ENCODE measurements at regions not wholly inside any gene's neighbourhood (a gene's known extent, or its start where the extent isn't known, plus 50 kb on each side); places are given as distances from the start of the nearest gene placed in this dataset.
"Not testable (repeated sequence)": the region's sequence is repeated elsewhere in the genome, so short reads cannot be mapped to it uniquely, and the experiment has no call there.

DNA sequence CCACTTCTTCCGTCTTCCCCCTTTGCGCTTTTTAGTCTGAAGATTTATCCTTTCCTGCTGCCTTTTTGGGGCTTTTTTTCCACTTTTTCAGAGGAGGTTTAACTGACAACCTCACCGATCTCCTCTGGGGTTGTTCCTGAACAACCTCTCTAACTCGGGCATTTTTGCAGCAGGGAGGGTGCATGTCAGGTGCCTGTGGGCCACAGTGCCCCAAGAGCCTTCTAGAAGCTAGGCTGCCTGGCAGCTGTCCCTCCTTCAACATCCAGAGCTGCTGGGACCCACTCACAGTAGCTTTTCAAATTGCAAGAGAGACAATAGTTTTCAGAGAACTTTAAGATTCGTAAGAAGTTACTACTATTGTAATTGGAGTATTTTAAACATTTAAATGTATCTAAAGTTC, 1112.4 kb upstream of the CNTN5 start:
- no peak for DNase-seq

DNA sequence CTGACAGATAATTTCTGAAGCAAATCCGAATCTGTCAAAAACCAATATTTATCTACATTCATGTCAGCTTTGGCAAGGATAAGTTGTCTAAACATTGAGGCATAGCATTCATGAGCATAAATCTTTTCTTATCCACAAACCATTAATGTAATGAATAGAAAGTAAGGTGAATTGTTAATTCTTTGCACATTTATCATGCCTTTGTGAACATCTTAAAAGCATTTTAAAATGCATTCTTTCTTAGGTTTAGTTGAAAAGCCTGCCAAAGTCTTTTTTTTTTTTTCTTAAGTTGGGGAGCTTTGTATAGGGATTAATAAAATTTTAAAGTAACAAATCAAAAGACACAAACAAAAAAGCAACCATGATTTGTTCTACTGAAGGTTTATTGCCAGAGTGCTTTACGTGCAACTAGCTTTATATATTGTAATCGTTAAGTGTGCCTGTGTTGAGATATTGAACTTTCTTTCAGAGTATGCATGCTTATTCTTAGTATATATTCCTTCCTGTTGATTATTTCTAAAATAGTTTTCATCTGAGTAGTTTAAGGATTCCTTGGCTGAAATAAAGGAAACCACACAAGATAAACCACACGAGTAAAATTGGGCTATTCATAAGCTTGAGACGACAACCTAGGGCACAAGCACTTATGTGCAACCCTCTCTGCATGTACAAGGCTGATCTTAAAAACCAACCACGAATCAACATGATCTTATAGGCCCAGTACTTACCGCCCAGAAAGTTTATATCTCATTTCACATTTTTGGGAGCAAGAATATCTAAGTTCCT, 1110.9 kb upstream of the CNTN5 start:
- no peak for DNase-seq

DNA sequence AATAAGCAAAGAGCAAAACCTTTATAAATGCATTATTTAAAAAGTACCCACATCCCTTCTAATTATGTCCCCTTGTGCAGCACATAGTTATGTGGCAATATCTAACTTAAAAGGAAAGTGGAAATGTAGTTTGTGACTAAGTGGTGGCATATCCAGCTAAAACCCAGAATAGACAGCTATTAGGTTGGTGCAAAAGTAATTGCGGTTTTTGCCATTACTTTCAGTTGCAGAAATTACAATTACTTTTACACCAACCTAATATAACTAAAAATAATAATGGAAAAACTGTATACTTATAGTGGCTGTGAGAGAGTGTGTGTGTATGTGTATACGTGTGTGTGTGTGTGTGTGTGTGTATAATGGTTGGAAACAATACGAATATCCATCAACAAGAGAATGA, 1108.1 kb upstream of the CNTN5 start:
- no peak for DNase-seq

DNA sequence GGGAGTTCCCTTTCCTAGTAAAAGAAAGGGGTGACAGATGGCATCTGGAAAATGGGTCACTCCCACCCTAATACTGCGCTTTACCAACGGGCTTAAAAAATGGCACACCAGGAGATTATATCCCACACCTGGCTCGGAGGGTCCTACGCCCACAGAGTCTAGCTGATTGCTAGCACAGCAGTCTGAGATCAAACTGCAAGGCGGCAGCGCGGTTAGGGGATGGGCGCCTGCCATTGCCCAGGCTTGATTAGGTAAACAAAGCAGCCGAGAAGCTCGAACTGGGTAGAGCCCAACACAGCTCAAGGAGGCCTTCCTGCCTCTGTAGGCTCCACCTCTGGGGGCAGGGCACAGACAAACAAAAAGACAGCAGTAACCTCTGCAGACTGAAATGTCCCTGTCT, 1097.8 kb upstream of the CNTN5 start:
- DNase-seq: not testable (repeated sequence)

DNA sequence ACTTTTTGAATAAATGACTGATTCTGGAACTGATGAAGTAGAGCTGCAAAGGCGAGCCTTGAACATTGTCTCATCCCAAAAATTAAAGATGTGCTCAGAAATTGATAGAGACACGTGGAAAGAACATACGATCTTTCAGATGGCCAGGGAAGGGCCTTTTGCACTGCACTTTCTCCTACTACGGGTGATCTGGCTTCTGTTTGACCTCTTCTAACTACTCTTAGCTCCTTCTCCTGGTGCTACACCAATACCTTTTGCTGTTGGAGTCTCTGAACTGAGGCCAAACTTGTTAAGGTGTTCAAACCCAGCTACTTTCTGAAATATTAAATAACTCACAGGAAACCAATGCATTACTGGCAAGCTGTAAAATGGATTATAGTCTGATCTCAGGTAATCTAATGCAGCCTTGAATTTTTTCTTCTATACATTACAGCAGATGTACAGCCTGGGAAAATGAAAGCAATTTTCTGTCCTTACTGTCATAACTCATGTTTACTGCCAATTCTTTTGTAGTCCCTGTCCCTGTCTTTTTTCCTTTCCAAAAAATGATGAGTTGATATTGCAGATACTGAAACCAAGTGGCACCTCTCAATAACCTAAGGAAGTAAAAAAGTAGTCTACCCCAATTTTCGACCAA, 1086.1 kb upstream of the CNTN5 start:
- DNase-seq: no peak

DNA sequence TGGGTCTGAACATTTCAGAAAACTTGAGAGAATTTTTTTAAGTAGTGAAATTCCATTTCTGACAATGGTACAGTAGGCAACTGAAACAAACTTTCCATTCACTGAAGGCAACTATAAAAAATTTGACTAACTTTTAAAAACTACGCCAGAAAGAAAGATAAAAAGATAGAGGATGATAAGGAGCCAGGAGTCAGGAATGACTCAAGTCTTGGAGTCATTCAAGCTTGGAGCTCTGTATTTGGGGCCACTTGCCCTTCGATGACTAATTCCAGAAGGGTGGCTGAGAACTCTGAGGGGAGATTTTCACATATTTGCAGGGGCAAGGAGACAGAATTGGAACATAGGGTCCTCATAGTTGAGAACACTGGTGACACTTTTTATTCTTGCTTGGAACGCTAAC, 1083.2 kb upstream of the CNTN5 start:
- DNase-seq: no peak

DNA sequence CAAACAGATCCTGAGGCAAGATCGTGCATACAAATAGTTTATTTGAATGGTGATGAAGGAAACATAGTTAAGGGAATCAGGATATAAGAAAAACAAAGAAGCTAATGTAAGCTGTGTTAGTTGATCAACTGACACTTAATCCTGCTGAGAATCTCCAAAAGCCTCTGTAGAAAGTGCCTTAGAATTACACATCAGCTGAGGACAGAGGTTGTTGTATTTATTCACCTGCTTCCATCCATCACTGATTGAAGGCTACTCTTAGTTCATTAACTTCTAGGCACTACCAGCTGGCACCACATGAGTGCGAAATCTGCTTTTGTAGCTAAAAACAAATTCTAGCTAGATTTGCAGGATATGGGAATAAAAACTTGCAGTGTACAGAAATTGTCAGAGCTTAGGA, 1082.0 kb upstream of the CNTN5 start:
- no peak for DNase-seq

DNA sequence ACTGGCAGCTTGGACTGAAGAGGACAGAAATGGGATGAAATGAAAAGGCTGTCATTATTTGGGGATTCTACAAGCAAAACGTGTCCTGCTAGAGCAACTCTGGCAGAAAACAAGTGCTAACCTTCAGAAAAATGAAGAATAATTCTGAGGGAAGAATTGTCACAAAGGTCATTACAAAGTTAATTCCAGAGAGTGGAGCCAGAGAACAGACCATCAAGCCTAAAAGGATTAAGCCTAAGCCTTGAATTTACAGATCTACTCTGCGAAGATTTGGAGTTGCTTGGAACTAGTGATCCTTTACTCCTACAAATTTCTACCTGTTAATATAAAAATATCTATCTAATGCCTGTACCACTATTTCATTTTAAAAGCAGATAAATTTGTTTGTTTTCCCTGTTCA, 1077.3 kb upstream of the CNTN5 start:
- DNase-seq: no peak

DNA sequence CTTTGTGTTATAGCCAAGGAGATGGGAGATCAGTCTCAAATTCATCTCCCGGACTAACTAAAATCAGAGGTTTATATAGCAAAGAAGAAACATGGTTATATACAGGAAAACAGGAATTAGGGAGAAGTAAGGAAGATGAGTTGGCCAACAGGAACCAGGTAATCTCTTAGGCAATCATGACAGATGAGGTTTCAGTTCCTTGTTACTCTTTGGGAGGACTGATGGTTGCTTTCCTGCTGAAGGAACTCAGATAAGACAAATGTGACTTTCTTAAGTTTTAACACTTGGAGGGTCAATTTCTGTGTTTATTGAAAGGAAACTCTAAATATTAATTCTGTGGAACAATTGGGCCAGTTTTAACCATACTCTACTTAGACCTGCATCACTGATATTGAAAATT, 1072.0 kb upstream of the CNTN5 start:
- DNase-seq: no peak

DNA sequence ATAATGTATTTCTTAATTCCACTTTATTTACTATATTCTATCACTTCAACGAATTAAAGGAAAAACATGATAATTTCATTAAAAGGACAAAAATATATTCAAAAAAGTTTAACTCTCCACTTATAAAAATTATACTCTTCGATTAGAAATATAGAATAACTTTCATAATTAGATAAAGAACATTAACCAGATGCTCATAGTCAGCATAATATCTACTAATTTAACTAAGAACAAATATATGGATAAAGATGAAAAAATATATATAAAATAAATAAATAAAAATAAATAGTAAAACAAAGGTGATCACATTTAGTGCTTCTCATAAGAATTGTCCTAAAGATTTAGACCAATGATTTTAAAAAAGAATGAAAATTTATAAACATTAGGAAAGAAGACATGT, 1065.2 kb upstream of the CNTN5 start:
- DNase-seq: no peak

DNA sequence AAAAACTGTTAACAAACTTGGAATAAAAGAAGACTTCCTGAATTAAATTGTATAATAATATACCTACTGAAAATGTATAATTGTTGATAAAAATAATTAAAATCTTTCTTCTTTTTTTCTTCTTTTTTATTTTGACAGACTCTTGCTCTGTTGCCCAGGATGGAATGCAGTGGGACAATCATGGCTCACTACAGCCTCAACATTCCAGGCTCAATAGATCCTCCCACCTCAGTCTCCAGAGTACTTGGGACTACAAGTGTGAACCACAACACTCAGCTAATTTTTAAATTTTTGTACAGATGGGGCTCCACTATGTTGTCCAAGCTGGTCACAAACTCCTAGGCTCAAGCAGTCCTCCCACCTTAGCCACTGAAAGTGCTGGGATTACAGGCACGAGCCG, 1063.8 kb upstream of the CNTN5 start:
- no peak for DNase-seq

DNA sequence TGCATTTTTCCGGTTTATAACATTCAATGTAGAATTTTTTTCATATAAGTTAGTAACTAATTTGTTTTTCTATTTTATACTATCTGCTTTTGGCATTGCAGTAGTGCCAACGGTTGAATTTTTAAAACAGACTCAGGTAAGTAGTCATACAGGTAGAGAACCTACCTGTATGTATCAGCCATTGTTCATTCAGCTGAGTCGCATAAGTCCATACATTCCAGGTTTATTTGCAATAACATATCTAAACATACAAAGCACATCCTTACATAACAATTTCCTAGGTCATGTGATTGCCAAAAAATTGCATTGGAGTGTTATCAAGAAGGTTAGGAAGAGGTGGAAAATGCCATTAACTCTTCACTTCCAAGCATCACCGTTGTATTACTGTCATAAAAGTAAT, 1059.3 kb upstream of the CNTN5 start:
- DNase-seq: no peak

DNA sequence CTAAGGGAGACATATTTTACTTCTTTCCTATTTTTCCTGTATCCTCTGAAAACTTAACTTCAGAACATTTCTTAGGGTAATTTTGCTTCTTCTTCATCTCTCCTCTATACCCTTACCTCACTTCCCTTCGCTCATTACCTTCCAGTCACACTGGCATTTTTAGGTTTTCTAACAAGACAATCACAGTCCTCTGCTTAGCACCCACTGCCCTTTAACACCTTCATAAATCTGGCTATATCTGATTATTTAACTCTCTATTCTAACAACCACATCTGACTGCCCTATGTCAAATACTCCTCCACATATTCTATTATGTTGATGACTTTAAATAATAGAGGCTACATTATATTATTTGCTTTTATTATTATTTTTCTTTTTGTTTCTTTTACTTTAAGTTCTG, 1058.0 kb upstream of the CNTN5 start:
- DNase-seq: no peak

DNA sequence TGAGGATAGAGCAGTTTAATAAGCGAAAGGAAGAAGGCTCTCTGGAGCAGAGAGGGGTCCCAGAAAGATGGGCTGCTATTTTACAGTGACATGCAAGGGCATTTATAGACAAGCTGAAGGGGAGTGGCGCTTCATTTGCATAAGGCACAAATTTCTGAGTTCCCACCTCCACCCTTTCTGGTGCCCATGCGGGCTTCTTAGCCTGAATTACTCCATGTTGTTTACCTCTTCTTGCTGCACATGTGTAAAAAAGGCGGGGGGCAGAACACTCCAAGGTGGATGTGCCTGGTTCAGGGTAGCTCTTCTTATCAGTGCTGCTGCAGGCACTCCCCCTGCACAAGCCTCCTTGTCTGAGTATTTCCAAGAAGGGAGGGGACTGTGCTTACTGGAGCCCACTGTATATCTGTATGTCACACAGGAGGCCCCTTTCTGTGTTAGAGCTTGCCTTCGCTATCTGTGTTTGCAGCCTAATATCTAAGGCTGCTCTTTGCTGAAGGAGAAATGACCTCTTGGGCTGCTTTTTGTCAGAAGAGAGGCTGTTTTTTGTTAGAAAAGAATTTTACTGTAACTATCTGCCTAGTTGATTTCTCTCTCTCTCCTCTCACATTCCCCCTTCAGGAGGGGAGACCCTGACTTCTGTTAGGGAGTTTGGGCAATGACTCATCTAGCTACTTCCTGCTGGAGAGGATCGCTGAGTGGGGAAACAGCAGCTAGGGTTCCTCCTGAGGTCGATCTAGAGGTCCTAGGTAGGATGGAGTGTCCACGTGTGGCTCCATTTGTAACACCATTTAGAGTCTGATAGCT, 1057.0 kb upstream of the CNTN5 start:
- no peak for DNase-seq

DNA sequence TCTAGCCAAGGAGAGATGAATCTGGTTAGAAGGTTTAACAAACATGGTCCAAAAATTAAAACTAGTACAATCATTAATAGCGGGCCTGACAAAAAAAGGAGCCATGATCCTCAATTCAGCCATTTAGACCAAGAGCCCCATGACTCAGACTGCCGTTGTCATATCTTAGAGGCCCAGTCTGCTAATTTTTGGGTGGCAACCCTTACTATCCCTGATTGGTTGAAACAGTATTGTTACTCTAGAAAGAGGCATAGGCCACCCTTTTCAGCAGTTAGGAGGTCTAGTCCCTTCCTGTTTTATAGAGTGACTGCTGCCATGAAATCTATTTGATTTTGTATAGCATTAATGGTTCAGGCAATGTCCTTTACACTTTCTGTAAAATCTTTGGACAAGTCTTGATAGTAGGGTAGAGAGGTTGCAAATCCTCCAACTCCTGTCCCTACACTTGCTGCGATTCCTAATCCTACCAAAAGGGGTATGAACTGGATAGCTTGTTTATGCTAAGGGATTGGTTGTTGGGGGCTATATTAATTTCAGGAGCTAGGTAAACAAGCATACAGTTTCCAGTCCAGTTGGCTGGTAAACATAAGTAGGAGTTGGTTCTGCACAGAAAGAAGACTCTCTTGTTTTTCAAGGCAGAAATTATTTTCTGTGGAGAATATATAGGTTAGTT, 1056.3 kb upstream of the CNTN5 start:
- DNase-seq: no peak

DNA sequence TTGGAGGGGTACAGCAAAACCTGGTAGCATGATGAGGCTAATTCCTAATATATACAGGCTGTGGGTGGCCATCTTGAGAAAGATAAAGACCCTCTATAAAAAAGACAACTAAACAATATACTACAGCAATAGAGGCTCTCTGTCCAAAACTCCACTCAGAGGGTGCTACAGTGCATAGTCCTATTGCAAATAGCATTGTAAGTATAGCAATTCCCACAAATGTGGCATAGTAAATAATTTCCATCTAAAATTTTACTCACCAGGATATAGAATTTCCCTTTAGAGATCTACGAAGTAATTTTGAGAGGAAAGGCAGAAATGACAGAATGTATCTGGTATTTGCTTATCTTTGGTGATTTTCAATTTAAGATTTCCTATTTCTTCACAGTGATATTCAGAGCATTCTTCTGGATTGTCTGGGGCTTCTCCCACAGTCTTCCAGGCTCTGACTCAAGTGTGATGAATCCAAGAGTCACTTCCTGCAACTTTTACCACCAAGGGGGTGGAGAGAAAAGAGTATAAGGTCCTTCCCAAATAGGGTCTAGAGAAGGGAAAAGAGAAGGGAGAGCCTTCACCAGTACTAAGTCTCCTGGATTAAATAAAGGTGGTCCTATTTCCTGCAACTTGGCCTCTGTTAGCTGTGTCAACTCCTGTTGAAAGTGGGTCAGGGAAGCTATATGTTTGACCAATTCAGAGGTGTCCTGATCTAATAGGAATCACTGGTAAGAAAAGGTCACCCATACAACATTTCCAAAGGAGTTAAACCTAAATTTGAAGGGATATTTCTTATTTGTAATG, 1054.7 kb upstream of the CNTN5 start:
- no peak for DNase-seq

DNA sequence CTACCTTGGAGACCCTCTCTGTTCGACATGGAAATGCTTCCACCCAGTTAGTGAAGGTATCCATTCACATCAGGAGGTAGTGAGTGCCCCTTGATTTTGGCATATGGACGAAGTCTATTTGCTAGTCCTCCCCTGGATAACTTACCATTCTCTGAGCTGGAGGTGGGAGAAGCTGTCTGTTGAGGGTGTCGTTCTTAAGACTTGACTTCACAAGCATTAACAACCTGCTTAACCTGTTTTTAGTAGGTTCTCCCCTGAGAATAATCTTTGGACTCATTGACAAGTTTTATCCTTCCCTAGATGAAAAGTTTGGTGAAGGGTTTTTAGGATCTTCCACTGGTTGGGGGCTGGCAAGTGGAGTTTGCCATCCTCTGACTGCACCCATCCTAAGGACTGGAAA, 1053.8 kb upstream of the CNTN5 start:
- no peak for DNase-seq

DNA sequence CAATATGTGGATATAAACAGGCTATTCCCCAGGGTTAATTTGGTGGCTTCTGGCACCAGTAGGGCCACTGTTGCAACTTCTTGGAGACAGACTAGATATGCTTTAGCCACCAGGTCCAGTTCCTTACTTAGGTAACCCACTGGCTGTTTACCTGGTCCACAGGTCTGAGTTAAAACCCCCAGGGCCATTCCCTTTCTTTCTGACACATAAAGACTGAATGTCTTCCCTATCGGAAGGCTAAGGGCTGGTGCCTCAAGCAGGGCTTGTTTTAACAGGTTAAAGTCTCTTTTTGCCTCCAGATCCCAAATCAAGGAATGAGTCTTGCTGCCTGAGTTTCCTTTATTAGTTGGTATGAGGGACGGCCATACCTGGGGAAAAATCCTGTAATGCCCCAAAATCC, 1052.7 kb upstream of the CNTN5 start:
- DNase-seq: no peak

DNA sequence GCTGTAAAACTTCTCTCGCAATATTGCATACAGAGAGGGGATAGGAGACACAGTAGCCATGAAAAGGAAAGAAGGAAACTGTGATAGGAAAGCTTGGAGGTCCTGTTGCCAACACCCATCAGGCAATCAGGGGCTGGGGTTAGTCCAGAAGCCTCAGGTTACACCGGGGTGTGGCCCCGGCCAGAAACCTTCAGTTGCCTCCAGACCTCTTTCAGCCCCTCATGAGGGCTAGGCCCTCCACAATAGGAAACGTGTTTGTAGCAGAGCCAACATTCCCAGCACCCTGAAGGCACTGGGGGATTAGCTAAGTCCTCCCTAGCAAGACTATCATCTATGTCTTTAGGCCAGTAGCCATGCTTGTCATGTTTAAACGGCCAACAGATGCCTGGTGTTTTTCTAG, 1048.0 kb upstream of the CNTN5 start:
- DNase-seq: no peak

DNA sequence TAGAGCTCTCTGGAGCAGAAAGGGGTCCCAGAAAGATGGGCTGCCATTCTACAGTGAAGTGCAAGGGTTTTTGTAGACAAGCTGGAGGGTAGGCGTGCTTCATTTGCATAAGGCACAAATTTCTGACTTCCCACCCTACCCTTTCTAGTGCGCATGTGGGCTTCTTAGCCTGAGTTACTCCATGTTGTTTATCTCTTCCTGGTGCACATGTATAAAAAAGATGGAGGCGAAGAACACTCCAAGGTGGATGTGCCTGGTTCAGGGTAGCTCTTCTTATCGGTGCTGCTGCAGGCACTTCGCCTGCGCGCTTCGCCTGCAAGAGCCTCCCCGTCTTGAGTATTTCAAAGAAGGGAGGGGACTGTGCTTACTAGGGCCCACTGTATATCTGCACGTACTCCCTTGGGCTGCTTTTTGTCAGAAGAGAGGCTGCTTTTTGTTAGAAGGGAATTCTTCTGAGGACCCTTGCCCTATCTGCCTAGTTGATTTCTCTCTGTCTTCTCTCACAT, 1047.3 kb upstream of the CNTN5 start:
- DNase-seq: no peak

DNA sequence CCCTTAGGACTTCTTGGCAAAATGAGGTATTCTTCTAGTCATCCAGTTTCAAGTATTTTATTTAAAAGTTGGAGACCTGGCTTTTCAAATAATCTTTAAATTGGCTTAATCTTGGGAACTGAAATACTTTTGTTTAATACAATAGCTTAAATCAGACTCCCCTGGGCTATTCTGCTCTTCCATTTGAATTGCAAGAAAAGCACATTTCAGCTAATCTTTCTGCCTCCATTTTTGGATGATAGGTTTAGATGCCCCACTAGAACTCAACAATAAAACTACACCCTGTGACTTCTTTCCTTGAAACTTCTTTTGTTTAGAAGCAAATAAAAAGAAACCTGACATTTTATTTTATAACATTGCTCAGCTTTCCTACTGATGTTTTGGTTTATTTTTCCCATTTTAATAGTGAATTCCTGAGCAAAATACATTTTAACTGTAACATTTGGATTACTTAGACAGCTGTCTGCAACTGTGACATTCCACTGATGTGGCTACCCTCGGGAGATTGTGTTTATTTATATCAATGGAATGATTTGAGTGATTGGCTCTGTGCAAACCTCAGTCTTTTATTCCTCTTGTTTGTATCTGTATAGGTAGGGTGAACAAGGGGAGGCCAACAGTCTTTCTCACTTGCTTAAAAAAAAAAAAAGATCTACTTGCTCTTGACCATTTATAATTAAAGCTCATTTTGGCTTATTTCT, 1045.8 kb upstream of the CNTN5 start:
- DNase-seq: no peak

DNA sequence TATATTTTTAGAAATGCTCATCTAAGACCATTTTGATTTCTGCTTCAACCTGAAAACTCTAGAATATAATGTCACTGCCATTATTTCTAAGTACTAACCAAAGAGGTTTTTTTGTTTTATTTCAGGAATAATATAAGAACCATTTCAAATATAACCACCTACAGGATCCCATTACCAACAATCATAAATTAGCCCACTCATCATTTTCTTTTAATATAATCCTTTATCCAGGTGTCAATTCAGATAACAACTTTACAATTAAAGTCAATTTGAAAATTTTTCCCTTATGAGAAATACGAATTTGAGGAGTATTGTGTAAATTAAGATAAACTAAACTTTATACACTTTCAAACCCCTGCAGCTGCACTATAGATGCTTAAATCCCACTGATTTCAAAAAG, 1043.0 kb upstream of the CNTN5 start:
- DNase-seq: no peak

Measured in hippocampal formation (tissue), 2 donors.